H7 (cell line): ENCODE measurements at regions not wholly inside any gene's neighbourhood (a gene's known extent, or its start where the extent isn't known, plus 50 kb on each side); places are given as distances from the start of the nearest gene placed in this dataset.

Source experiments
- DNase-seq: peaks from one replicate; pipeline ENCODE4 v3.0.0; 2012
- H3K27me3 ChIP-seq: 2 replicates; pipeline ENCODE4 v1.6.0; 2011; ENCODE audit warnings: mild to moderate bottlenecking, low read length; ENCODE audit not compliant: control insufficient read depth, insufficient read depth
- H3K36me3 ChIP-seq: replicated peaks from 2 replicates; pipeline ENCODE4 v1.5.1; 2011; ENCODE audit warnings: low read length; ENCODE audit not compliant: control insufficient read depth, insufficient read depth
- H3K4me3 ChIP-seq: 2 replicates; pipeline ENCODE4 v1.5.1; 2011; ENCODE audit warnings: low read depth, mild to moderate bottlenecking, control low read depth, low read length, moderate library complexity; ENCODE audit not compliant: insufficient read depth

DNA sequence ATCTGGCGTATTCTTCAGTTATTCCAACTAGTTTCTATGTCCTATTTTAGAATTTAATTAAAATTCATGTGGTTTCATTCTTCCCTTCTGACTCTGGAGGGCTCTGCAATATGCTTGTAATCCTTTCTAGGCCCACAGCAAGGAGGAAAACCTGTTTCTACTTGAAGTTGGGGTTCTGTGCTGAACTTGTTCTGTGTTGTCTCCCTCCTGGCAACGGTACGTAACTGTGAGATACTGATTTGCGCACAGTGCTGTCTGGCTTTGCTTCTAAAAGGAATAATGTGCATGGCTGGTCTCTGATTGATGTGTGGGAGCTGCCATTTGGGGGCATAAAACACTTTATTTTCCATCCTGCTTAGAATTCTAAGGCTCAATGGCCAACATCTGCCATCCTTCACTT is 81.7 kb downstream of the NABP1 start:
- Histone ChIP-seq H3K4me3 (no peak overlapping the region), H3K27me3 (no peaks in the 10 kb centered on the region), H3K36me3 (no peaks in the 10 kb centered on the region)
- DNase-seq, result no peak

DNA sequence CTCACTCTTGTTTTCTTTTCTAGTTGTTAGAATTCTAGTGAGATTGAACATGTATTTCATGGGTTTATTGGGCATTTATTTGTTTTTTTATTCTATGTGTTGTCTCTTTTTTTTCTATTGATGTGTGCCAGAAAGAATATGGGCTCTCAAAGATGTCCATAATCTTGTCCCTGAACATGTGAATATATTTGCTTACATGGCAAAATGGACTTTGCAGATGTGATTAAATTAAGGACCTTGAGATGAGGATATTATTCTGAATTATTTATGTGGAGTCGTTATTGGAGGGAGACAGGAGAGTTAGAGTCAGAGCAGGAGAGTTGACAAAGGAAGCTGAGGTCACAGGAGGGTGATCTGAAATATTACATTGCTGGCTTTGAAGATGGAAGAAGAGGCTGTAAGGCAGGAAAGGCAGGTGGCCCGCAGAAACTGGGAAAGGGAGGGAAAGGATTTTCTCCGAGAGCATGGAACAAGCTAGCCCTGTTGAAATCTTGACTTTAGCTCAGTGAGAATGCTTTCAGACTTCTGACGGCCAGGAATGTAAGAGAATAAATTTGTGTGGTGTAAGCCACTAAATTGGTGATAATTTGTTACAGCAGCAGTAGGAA is 82.8 kb downstream of the NABP1 start:
- Histone ChIP-seq H3K36me3 (no peaks in the 10 kb centered on the region), H3K27me3 (no peaks in the 10 kb centered on the region), H3K4me3 (no peak overlapping the region)
- no peak for DNase-seq

DNA sequence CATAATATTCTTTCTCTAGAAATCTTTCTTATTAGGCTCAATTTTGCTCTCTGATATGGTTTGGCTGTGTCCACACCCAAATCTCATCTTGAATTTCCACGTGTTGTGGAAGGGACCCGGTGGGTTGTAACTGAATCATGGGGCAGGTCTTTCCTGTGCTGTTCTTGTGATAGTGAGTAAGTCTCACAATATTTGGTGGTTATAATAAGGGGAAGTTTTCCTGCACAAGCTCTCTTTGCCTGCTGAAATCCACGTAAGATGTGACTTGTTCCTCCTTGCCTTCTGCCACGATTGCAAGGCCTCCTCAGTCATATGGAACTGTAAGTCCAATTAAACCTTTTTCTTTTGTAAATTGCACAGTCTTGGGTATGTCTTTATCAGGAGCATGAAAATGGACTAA is 73.8 kb downstream of the CAVIN2 start:
- no peak for DNase-seq
- no peaks in the 10 kb centered on the region for H3K36me3 ChIP-seq
- no peak overlapping the region for H3K4me3 ChIP-seq
- no peaks in the 10 kb centered on the region for H3K27me3 ChIP-seq

DNA sequence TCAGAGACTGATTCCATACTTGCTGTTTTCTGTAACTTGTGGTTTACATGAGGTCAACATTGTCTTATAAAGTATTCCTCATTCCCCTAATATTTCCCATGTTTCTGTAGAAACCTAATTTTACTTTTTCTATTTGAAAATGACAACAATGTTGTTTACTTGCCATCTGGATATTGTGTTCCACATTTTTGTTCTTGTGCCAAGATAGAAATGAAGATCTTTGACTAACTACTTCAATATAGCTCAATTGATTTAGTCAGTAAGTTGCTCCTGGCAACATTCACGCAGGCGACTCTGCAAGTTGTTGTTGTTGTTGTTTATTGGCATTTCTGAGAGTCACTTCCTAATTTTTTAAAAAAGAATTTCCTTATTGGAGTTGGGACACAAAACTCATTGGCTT is 69.5 kb downstream of the CAVIN2 start:
- no peak for DNase-seq
- no peaks in the 10 kb centered on the region for H3K27me3 ChIP-seq
- no peak overlapping the region for H3K4me3 ChIP-seq
- no peaks in the 10 kb centered on the region for H3K36me3 ChIP-seq

DNA sequence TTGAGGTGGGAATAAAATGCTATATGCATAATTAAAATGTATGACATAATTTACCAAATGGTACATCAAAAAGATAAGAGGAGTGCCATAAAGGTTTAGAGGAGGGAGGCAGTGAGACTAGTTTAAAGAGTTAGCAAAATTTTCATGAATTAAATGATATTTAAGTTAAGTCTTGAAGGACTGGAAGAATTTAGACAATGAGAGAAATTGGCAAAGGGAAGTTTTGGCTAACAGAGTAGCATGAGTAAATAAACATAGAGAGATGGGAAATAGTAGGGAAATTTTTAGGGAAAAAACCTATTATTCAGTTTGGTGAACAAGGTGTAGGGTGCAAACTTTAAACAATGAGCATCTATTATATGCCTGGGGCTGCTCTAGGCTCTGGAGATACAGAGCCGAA is 68.8 kb downstream of the CAVIN2 start:
- H3K4me3 ChIP-seq, result no peak overlapping the region

DNA sequence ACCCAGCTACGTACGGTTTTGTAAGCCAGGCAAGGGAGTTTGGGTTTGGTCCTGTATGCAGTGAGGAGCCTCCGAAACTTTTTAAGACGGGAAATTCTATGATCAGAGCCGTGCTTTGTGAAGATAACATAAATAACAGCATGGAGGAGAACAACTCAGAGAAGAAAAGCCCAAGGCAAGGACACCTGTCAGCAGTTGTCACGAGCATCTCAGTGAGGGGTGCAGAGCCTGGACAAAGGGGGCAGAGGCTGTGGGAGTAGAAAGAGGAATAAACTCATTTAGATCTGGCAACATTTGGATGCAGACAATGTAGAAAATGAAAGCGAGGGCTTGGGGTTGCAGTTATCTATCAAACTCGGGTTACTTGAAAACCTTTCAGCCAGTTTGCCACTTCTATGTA is 64.5 kb downstream of the CAVIN2 start:
- no peaks in the 10 kb centered on the region for H3K27me3 ChIP-seq
- H3K36me3 ChIP-seq, result no peaks in the 10 kb centered on the region
- DNase-seq, result no peak
- no peak overlapping the region for H3K4me3 ChIP-seq

More for the DNA sequence above, 68.8 kb downstream of the CAVIN2 start:
- H3K27me3 ChIP-seq, result no peaks in the 10 kb centered on the region
- DNase-seq, result no peak
- H3K36me3 ChIP-seq, result no peaks in the 10 kb centered on the region

DNA sequence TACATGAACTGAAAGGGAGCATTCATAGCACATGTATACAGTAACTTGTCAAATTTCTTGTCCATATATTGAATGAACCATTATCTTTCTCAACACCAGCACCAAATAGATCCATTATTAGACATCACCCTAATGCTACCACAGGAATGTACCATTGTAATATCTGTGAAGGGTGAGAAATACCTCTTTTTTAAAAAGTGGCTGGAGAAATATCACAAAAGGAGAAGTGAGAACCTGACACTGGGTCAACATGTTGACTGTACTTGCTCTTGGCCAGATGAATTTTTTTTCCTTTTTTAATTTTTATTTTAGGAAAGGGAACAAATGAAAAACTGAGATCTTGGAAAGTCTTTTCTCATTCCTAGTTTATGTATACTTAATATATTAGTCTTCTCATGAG is 63.5 kb downstream of the CAVIN2 start:
- Histone ChIP-seq H3K4me3 (no peak overlapping the region), H3K27me3 (no peaks in the 10 kb centered on the region), H3K36me3 (no peaks in the 10 kb centered on the region)
- DNase-seq, result no peak
